ENCODE measurements at regions not wholly inside any gene's neighbourhood (a gene's known extent, or its start where the extent isn't known, plus 50 kb on each side); places are given as distances from the start of the nearest gene placed in this dataset.

DNA sequence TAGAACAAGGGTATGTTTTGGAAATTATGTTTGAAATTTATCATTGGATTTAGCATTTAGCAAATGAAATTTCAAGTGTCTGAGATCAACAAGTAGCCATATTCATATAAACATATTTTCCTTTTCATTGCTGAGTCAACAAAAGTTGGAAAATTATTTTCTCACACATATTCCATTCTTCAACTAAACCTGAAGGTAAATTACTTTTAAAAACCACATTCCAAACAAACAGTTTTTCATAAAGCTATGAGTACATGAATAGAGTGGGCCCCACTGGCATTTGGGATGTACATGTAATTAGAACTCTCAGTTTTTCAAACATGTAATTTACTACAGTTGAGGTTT, 178.3 kb upstream of the MKLN1 start:
- TF ChIP-seq, protein P1, sequence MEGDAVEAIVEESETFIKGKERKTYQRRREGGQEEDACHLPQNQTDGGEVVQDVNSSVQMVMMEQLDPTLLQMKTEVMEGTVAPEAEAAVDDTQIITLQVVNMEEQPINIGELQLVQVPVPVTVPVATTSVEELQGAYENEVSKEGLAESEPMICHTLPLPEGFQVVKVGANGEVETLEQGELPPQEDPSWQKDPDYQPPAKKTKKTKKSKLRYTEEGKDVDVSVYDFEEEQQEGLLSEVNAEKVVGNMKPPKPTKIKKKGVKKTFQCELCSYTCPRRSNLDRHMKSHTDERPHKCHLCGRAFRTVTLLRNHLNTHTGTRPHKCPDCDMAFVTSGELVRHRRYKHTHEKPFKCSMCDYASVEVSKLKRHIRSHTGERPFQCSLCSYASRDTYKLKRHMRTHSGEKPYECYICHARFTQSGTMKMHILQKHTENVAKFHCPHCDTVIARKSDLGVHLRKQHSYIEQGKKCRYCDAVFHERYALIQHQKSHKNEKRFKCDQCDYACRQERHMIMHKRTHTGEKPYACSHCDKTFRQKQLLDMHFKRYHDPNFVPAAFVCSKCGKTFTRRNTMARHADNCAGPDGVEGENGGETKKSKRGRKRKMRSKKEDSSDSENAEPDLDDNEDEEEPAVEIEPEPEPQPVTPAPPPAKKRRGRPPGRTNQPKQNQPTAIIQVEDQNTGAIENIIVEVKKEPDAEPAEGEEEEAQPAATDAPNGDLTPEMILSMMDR (IDR thresholded peaks at IDR 0.05) = no peak
- no peak for TF ChIP-seq POLR2A (IDR thresholded peaks at IDR 0.05)

Data from Peyer's patch (tissue), 4 donors.